Right atrium auricular region (tissue), 2 donors: ENCODE measurements at regions not wholly inside any gene's neighbourhood (a gene's known extent, or its start where the extent isn't known, plus 50 kb on each side); places are given as distances from the start of the nearest gene placed in this dataset.

Experiments
- DNase-seq: peaks from one replicate; pipeline ENCODE4 v3.0.0-alpha.2; 2019; ENCODE audit warnings: low spot score
- H3K27ac ChIP-seq, 2 donors: fragments of 200-600 bp; sonication (generic); 1 replicate in 1 of 2; 2 replicates in 1 of 2; pipeline ENCODE4 v1.5.1; 2016 to 2019
- H3K27me3 ChIP-seq, 2 donors: fragments of 200-600 bp; sonication (generic); one replicate each; pipeline versions ENCODE4 v1.5.1 to v1.6.0; 2017 to 2019
- H3K36me3 ChIP-seq: fragments of 200-600 bp; sonication (generic); one replicate; pipeline ENCODE4 v1.5.1; 2016
- H3K4me1 ChIP-seq, 2 donors: fragments of 200-600 bp; sonication (generic); one replicate each; pipeline versions ENCODE4 v1.5.1 to v1.6.0; 2017 to 2019
- H3K4me3 ChIP-seq, 2 donors: fragments of 200-600 bp; sonication (generic); 1 replicate in 1 of 2; 2 replicates in 1 of 2; pipeline ENCODE4 v1.5.1; 2017 to 2019; ENCODE audit warnings: mild to moderate bottlenecking in 1 of 2, moderate library complexity in 1 of 2
- H3K9me3 ChIP-seq, 2 donors: fragments of 200-600 bp; sonication (generic); one replicate each; pipeline ENCODE4 v1.5.1; 2019
- TF ChIP-seq, protein P1 (sequence below), 2 donors: fragments of 200-600 bp; sonication (generic); IDR thresholded peaks; one replicate each; pipeline ENCODE4 v1.5.1; 2019; ENCODE audit warnings: antibody characterized with exemption in 2 of 2

DNA sequence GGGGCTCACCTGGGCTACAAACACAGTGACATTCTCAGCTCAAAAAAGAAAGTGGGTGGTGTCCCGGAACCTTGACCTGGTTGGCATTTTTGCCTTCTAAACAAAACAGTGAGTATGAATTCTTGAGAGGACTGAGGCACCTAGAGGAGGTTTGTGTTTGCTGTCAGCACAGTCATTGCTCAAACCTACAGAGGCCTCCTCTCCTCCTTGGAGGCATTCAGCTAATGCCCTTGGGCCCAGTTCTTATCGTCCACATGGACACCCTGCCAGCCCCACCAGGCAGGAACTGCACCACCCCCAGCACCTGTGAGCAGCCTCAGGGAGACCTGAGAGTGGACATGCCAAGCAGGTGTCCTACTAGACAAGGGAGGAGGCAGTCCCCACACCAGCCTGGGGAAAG, 156.7 kb downstream of the SYK start:
- Histone ChIP-seq H3K4me1 (no peaks in the 10 kb centered on the region), H3K27ac (no peak overlapping the region), H3K4me3 (no peak overlapping the region), H3K27me3 (no peaks in the 10 kb centered on the region), H3K9me3 (no peaks in the 10 kb centered on the region), H3K36me3 (no peaks in the 10 kb centered on the region)
- no peak for DNase-seq
- TF ChIP-seq, protein P1, sequence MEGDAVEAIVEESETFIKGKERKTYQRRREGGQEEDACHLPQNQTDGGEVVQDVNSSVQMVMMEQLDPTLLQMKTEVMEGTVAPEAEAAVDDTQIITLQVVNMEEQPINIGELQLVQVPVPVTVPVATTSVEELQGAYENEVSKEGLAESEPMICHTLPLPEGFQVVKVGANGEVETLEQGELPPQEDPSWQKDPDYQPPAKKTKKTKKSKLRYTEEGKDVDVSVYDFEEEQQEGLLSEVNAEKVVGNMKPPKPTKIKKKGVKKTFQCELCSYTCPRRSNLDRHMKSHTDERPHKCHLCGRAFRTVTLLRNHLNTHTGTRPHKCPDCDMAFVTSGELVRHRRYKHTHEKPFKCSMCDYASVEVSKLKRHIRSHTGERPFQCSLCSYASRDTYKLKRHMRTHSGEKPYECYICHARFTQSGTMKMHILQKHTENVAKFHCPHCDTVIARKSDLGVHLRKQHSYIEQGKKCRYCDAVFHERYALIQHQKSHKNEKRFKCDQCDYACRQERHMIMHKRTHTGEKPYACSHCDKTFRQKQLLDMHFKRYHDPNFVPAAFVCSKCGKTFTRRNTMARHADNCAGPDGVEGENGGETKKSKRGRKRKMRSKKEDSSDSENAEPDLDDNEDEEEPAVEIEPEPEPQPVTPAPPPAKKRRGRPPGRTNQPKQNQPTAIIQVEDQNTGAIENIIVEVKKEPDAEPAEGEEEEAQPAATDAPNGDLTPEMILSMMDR (IDR thresholded peaks at IDR 0.05), result no peak

DNA sequence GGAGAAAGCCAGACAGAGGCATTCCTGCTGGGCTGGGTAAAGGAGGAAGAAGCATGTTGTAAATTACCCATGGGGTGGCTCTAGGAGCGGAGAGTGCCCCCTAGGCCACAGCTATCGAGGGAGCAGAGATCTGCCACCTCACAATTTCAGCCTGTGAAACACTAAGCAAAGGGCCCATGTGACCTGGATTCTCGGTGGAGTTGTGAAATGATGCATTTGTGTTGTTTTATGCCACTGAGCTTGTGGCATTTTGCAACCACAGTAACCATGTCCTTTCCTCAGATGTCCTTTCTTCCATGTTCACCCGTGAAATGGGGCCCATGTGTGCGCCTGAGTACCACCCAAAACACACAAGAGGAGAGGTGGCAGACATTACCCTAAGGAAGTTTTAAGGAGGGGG, 159.3 kb downstream of the SYK start:
- Histone ChIP-seq H3K36me3 (no peaks in the 10 kb centered on the region), H3K4me3 (no peak overlapping the region), H3K4me1 (no peaks in the 10 kb centered on the region), H3K27ac (no peak overlapping the region), H3K9me3 (no peaks in the 10 kb centered on the region), H3K27me3 (no peaks in the 10 kb centered on the region)
- DNase-seq, result no peak
- TF ChIP-seq, protein P1 (IDR thresholded peaks at IDR 0.05), result no peak

DNA sequence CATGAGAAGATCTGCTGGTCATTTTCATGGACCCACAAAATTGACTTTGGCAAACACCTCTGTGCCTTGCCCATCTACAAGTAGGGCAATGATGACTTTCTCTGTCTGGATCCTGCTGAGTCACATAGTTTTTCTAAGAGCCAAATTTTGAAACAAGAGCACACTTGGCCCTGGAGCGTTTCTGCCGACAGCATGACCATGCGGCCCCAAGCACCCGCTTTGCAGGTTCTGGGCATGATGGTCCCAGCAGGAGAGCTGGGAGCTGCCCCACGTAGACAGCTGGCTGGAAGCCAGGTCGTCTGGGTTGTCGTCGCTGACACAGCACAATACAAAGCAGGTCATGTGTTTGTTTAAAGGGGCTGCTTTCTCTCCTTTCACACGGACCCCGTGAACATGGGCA, 159.8 kb downstream of the SYK start:
- H3K9me3 ChIP-seq, result no peaks in the 10 kb centered on the region
- no peak for DNase-seq
- no peaks in the 10 kb centered on the region for H3K4me1 ChIP-seq
- no peaks in the 10 kb centered on the region for H3K36me3 ChIP-seq
- no peak overlapping the region for H3K27ac ChIP-seq
- TF ChIP-seq, protein P1 (IDR thresholded peaks at IDR 0.05), result no peak
- H3K4me3 ChIP-seq, result no peak overlapping the region
- no peaks in the 10 kb centered on the region for H3K27me3 ChIP-seq

DNA sequence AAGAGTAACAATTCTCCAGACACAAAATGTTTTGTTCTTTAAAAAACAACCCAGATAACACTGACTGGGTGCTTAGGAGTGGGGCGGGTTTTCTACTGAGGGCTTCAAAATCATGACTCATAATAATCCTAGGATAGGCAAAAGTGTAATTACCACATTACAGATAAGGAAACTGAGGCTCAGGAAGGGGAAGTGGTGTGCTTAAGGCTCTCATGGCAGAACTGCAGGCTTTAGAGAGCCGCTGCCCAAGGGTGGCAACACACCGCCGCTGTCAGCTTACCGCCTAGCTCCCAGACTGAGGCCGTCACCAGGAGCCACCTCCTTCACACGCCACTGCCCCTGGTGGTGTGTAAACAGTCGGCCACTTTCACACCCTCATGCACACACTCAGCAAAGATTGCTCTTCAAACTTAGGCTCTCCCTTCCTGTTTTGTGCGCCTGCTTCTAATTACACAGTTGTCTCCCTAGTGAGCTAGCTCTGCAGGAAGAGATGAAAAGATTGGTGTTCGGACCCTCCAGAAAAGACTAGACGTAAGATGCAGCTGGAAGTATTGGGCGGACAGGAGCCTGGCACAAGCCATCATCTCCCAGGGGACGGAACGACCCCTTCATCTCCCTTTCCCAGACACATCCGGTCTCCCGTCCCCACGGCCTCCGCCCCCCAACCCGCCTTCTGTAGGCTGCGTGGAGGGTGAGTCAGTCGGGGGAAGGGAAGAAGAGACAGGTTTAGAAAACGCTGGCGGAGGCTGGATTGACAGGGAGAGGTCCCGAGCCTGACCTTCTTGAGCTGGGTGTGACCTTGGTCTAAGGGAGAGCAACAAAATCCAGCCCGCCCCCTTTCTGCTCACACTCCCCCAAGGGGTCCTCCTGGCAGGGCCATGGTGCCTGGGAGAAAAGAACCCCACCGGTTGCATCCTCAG, 162.7 kb downstream of the SYK start:
- H3K4me1 ChIP-seq, result no peaks in the 10 kb centered on the region
- H3K27me3 ChIP-seq, result no peaks in the 10 kb centered on the region
- DNase-seq, result no peak
- H3K4me3 ChIP-seq, result no peak overlapping the region
- H3K27ac ChIP-seq, result no peak overlapping the region
- H3K36me3 ChIP-seq, result no peaks in the 10 kb centered on the region
- no peaks in the 10 kb centered on the region for H3K9me3 ChIP-seq
- TF ChIP-seq, protein P1 (IDR thresholded peaks at IDR 0.05), result no peak

DNA sequence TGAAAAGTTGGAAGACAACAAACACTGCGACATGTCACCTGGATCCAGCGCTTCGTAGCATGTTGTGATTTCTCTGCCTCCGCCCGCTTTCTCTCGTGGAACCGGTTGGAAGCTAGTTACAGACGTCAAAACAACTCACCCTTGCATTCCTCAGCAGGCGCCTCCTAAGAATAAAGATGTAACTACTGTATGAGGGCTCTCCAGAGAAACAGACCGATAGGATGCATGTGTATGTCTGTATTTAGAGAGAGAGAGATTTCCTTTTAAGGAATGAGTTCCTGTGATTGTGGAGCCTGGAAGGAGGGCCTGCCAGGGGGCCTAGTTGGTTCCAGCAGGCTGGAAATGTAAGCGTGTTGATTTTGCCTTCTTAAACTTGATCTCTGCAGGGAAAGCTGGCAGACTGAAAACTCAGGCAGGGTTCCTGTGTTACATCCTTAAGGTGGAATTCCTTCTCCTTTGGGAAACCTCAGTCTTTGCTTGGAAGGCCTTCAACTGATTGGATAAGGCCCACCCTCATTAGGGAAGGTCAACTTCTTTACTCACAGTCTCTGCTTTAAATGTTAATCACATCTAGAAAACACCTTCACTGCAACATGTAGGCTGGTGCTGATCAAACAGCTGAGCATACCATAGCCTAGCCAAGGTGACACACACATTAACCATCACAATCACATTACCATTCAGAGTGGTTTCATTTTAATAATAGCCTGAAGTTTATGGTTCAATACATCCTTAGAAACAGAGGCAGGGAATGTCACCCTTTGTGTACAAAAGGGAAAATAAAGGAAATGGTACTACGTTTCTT, 163.8 kb downstream of the SYK start:
- Histone ChIP-seq H3K27ac (no peak overlapping the region), H3K27me3 (no peaks in the 10 kb centered on the region), H3K9me3 (no peaks in the 10 kb centered on the region), H3K36me3 (no peaks in the 10 kb centered on the region), H3K4me1 (no peaks in the 10 kb centered on the region), H3K4me3 (no peak overlapping the region)
- TF ChIP-seq, protein P1 (IDR thresholded peaks at IDR 0.05), result no peak
- DNase-seq, result no peak
